ENCODE measurements at regions not wholly inside any gene's neighbourhood (a gene's known extent, or its start where the extent isn't known, plus 50 kb on each side); places are given as distances from the start of the nearest gene placed in this dataset.

DNA sequence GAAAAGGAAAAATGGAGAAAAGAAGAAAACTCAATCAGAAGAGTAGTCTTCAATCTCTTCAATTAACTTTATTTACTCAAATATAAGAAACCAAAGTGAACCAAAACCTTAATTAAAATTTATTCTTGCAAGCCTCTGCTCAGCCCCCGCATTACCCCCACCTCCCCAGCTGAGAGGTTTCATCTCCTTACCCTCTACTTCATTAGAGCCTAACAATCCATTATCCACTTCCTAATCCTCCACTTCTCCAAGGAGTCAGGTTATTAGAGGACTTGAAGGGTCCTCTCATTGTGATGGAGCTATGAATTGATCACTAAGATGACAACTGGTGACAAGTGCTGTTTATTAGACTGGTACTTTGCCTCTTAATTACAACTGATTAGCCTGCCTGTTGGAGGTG is 956.5 kb downstream of the TFAP2A start:
- H3K4me3 ChIP-seq (replicated peaks in 1 of 3) = no peak overlapping the region
- H3K27me3 ChIP-seq = no peaks in the 10 kb centered on the region
- no peaks in the 10 kb centered on the region for H3K4me1 ChIP-seq
- no peak for TF ChIP-seq POLR2A (IDR thresholded peaks at IDR 0.05)
- TF ChIP-seq, protein P1, sequence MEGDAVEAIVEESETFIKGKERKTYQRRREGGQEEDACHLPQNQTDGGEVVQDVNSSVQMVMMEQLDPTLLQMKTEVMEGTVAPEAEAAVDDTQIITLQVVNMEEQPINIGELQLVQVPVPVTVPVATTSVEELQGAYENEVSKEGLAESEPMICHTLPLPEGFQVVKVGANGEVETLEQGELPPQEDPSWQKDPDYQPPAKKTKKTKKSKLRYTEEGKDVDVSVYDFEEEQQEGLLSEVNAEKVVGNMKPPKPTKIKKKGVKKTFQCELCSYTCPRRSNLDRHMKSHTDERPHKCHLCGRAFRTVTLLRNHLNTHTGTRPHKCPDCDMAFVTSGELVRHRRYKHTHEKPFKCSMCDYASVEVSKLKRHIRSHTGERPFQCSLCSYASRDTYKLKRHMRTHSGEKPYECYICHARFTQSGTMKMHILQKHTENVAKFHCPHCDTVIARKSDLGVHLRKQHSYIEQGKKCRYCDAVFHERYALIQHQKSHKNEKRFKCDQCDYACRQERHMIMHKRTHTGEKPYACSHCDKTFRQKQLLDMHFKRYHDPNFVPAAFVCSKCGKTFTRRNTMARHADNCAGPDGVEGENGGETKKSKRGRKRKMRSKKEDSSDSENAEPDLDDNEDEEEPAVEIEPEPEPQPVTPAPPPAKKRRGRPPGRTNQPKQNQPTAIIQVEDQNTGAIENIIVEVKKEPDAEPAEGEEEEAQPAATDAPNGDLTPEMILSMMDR (IDR thresholded peaks at IDR 0.05) = no peak
- H3K27ac ChIP-seq = no peak overlapping the region
- no peaks in the 10 kb centered on the region for H3K9me3 ChIP-seq
- intact Hi-C loops (cut with DNase I) = no loop called here
- no peak for DNase-seq
- no peaks in the 10 kb centered on the region for H3K36me3 ChIP-seq
- WGBS, 2 donors = 57 to 75% methylated on average over 1 of the region's 1 CpG

DNA sequence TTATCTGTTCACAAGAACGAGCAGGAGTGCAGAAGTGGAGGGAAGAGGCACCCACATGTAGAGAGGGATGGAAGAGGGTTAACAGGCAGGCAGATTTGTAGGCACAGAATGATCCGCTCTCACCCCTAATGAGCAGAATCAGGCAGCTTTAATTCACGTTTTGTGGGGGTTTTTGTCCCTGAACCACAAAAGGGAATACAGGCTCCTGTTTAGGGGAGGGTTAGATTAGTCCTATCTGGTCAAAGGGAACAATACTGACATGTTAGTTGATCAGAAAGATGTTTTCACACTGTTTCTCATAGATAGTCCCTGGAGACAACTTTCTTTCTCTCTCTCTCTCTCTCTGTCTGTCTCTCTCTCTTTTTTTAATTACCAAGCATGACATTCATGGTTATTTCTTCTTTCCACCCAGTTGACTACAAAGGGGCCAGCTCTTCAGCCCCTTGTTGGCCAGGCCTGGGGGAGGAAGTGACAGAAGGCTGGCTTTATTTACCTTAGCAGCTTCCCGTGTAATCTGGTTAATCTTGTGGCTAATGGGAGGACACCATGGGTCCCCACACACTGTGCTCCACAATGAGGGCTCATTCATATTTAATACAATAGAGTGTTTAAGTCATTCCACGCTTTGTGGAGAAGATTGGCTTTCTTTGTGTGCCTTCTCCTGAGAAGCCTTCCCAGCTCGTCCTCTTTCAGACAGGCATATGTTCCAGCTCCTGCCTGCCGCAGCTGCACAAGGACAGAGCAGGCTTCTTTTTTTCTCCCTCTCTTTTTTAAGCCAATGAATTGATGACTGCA is 958.8 kb downstream of the TFAP2A start:
- no peak overlapping the region for H3K4me3 ChIP-seq (replicated peaks in 1 of 3)
- H3K27me3 ChIP-seq = no peaks in the 10 kb centered on the region
- DNase-seq = no peak
- H3K4me1 ChIP-seq = no peaks in the 10 kb centered on the region
- TF ChIP-seq, protein P1 (IDR thresholded peaks at IDR 0.05) = no peak
- no peak for TF ChIP-seq POLR2A (IDR thresholded peaks at IDR 0.05)
- H3K36me3 ChIP-seq = no peaks in the 10 kb centered on the region
- intact Hi-C loops (cut with DNase I) = no loop called here
- no peaks in the 10 kb centered on the region for H3K9me3 ChIP-seq
- H3K27ac ChIP-seq = no peak overlapping the region
- WGBS, 2 donors = 29 to 30% methylated on average over 7 of the region's 7 CpGs

DNA sequence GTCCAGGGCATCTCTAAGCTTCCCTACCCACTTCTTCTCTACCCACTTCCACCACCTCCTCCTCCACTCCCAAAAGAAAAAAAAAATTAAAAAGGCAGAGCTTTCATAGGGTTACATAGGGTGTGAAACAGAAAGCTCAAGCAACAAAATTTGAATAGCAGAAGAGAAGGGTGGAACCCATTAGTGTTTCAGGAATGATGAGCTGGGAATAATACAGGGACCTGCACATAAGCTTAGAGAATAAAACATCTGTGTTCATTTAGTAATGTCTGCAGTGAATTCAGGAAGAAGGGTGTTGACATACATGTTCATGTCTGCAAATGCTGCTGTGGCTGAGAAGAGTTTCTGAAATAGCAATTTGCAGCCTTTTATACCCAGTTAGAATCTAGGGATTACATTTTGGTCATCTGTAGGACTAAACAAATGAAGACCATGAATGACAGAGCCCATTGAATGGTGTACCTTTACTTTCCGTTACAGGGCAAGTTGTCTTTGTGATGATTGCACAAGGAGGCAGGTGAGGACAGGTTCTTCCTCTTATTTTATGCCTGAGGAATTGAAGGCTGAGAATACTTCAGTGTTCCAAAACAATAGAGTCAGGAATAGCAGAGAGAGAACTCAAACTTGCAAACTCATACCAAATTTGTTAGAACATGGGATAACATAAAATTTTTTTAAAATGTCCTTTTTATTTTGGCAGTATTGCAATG is 975.1 kb downstream of the TFAP2A start:
- 47 to 67% methylated on average over 1 of the region's 1 CpG for WGBS, 2 donors
- H3K27ac ChIP-seq = no peak overlapping the region
- TF ChIP-seq POLR2A (IDR thresholded peaks at IDR 0.05) = no peak
- TF ChIP-seq, protein P1 (IDR thresholded peaks at IDR 0.05) = no peak

GRCh38 chr6:9437836-9438235 is 977.0 kb downstream of the TFAP2A start:
- no peak for DNase-seq
- no peaks in the 10 kb centered on the region for H3K4me1 ChIP-seq
- no peaks in the 10 kb centered on the region for H3K9me3 ChIP-seq
- H3K4me3 ChIP-seq (replicated peaks in 1 of 3) = no peak overlapping the region
- 93 to 94% methylated on average over 3 of the region's 3 CpGs for WGBS, 2 donors
- no peaks in the 10 kb centered on the region for H3K36me3 ChIP-seq
- intact Hi-C loops (cut with DNase I) = no loop called here
- no peak overlapping the region for H3K27ac ChIP-seq
- no peaks in the 10 kb centered on the region for H3K27me3 ChIP-seq
- no peak for TF ChIP-seq POLR2A (IDR thresholded peaks at IDR 0.05)
- TF ChIP-seq, protein P1 (IDR thresholded peaks at IDR 0.05) = no peak

More for the DNA sequence above, 975.1 kb downstream of the TFAP2A start:
- intact Hi-C loops (cut with DNase I) = no loop called here
- Histone ChIP-seq H3K4me1 (no peaks in the 10 kb centered on the region), H3K27me3 (no peaks in the 10 kb centered on the region), H3K36me3 (no peaks in the 10 kb centered on the region), H3K9me3 (no peaks in the 10 kb centered on the region), H3K4me3 (replicated peaks in 1 of 3) (no peak overlapping the region)
- no peak for DNase-seq

DNA sequence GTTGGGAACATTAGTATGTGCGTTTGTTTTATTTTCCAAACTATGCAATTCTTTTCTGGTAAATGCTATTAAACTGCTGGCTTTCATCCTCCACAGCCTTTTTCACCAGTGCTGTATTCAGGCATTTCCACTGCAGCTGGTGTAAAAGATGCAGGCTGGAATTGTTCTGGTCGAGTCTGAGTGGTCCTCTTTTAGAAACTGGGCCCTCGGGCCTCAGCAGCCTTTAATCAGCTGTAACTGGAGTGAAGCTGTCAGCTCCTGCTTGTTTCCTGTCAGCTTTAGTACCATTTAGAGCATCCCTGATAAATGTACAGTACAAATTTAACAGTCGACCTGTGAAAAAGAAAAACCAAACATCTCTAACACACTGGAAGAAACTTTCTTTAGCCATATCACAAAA is 979.6 kb downstream of the TFAP2A start:
- Histone ChIP-seq H3K4me1 (no peaks in the 10 kb centered on the region), H3K27me3 (no peaks in the 10 kb centered on the region), H3K4me3 (replicated peaks in 1 of 3) (no peak overlapping the region), H3K9me3 (no peaks in the 10 kb centered on the region), H3K36me3 (no peaks in the 10 kb centered on the region), H3K27ac (no peak overlapping the region)
- intact Hi-C loops (cut with DNase I) = no loop called here
- DNase-seq = no peak
- TF ChIP-seq POLR2A (IDR thresholded peaks at IDR 0.05) = no peak
- TF ChIP-seq, protein P1 (IDR thresholded peaks at IDR 0.05) = no peak
- WGBS, 2 donors = 57 to 60% methylated on average over 4 of the region's 4 CpGs
